ENCODE measurements at regions not wholly inside any gene's neighbourhood (a gene's known extent, or its start where the extent isn't known, plus 50 kb on each side); places are given as distances from the start of the nearest gene placed in this dataset.

DNA sequence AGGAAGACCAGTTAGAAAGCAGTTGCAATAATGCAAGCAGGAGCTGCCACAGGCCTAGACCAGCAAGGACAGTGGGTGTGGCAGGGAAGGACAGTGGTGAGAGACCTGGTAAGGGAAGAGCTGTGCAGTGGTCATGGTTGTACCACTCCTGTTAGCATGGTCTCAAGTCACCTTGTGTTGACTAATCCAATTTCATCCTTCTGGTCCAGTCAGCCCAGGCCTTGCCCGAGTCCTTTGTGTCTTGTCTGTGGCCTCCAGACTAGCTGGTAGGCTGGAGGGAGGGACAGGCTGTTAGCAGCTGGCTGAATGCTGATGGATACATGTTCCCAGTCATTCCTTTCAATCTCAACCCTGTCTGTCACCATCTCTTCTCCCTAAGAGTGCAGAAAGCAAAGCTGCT lies 54.1 kb upstream of the BRD7 start:
- DNase-seq (ENCODE audit: low spot score) (no peak), FAIRE-seq (no peak)

DNA sequence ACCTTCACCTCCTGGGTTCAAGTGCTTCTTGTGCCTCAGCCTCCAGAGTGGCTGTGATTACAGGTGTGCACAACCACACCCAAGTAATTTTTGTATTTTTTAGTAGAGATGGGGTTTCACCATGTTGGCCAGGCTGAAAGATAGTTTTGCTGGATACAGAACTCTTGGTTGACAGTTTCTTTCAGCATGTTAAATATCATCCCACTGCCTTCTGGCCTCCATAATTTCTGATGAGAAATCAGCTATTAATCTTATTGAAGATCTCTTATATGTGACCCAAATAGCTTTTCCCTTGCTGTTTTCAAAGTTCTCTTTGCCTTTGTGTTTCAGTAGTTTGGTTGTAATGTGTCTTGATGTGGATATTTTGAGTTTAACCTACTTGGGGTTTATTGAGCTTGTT lies 50.3 kb upstream of the BRD7 start:
- DNase-seq (ENCODE audit: low spot score) (no peak), FAIRE-seq (no peak)
